ENCODE measurements at regions not wholly inside any gene's neighbourhood (a gene's known extent, or its start where the extent isn't known, plus 50 kb on each side); places are given as distances from the start of the nearest gene placed in this dataset.

DNA sequence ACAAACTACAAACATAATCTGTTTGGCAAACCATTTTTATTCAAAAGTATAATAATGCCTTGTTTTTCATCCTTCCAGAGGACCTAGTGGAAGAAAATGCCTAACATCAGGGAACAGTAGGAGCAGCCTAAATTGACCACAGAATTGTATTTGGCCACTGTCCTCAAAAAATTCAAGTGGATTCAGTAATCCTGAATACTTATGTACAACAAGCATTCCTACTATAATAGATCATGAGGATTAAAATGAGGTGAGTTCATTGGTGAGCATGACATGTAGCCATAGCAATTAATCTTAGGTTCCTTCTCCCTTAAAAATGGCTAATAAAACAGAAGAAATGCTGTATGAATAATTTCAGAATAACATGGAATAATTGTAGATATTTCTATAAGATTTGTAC is 209.3 kb downstream of the DAD1 start:
- TF ChIP-seq, protein P1, sequence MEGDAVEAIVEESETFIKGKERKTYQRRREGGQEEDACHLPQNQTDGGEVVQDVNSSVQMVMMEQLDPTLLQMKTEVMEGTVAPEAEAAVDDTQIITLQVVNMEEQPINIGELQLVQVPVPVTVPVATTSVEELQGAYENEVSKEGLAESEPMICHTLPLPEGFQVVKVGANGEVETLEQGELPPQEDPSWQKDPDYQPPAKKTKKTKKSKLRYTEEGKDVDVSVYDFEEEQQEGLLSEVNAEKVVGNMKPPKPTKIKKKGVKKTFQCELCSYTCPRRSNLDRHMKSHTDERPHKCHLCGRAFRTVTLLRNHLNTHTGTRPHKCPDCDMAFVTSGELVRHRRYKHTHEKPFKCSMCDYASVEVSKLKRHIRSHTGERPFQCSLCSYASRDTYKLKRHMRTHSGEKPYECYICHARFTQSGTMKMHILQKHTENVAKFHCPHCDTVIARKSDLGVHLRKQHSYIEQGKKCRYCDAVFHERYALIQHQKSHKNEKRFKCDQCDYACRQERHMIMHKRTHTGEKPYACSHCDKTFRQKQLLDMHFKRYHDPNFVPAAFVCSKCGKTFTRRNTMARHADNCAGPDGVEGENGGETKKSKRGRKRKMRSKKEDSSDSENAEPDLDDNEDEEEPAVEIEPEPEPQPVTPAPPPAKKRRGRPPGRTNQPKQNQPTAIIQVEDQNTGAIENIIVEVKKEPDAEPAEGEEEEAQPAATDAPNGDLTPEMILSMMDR (IDR thresholded peaks at IDR 0.05), result no peak
- no peak for TF ChIP-seq POLR2AphosphoS5 (IDR thresholded peaks at IDR 0.05; ENCODE audit: low read depth, low read length)
- no peak for TF ChIP-seq SIN3A (IDR thresholded peaks at IDR 0.05; ENCODE audit: borderline replicate concordance, insufficient read depth, low read depth, low read length)
- TF ChIP-seq, protein P2, sequence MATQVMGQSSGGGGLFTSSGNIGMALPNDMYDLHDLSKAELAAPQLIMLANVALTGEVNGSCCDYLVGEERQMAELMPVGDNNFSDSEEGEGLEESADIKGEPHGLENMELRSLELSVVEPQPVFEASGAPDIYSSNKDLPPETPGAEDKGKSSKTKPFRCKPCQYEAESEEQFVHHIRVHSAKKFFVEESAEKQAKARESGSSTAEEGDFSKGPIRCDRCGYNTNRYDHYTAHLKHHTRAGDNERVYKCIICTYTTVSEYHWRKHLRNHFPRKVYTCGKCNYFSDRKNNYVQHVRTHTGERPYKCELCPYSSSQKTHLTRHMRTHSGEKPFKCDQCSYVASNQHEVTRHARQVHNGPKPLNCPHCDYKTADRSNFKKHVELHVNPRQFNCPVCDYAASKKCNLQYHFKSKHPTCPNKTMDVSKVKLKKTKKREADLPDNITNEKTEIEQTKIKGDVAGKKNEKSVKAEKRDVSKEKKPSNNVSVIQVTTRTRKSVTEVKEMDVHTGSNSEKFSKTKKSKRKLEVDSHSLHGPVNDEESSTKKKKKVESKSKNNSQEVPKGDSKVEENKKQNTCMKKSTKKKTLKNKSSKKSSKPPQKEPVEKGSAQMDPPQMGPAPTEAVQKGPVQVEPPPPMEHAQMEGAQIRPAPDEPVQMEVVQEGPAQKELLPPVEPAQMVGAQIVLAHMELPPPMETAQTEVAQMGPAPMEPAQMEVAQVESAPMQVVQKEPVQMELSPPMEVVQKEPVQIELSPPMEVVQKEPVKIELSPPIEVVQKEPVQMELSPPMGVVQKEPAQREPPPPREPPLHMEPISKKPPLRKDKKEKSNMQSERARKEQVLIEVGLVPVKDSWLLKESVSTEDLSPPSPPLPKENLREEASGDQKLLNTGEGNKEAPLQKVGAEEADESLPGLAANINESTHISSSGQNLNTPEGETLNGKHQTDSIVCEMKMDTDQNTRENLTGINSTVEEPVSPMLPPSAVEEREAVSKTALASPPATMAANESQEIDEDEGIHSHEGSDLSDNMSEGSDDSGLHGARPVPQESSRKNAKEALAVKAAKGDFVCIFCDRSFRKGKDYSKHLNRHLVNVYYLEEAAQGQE (IDR thresholded peaks at IDR 0.05; ENCODE audit: insufficient read depth in 1 of 2, low read depth in 2 of 2, low read length in 1 of 2), result no peak
- no peak for TF ChIP-seq TCF7L2 (IDR thresholded peaks at IDR 0.05; ENCODE audit: low read depth, low read length)
